ENCODE measurements at regions not wholly inside any gene's neighbourhood (a gene's known extent, or its start where the extent isn't known, plus 50 kb on each side); places are given as distances from the start of the nearest gene placed in this dataset.

DNA sequence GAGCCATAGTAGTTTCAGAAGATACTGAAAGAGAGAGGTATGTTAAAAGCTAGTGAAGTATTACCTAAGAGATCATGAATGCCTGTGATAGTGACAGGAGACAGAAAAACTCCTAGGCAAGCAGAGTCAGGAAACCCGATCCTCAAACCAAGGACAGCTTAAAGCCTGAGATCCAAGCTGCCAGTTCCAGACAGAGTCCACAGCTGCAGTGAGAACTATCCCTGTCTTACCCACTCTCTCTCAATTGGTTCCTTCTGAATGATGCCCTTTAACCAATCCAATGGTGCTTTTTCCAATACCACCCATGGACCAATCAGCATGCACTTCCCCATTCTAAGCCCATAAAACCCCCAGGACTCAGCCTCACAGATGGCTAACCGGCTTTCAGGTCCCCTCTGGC lies 90.4 kb upstream of the PCDH10 start:
- no peak for DNase-seq (ENCODE audit: low read depth)

- no peak for DNase-seq (ENCODE audit: low read depth)
These were observed 90.0 kb upstream of the PCDH10 start for GRCh38 chr4:133059117-133059516.

GRCh38 chr4:133062851-133063250 lies 86.2 kb upstream of the PCDH10 start:
- no peak for DNase-seq (ENCODE audit: low read depth)

- no peak for DNase-seq (ENCODE audit: low read depth)
These were observed 81.0 kb upstream of the PCDH10 start for GRCh38 chr4:133068083-133068482.

- no peak for DNase-seq (ENCODE audit: low read depth)
These were observed 67.8 kb upstream of the PCDH10 start for GRCh38 chr4:133081246-133081645.

- no peak for DNase-seq (ENCODE audit: low read depth)
These were observed 64.7 kb upstream of the PCDH10 start for GRCh38 chr4:133084421-133084820.

DNA sequence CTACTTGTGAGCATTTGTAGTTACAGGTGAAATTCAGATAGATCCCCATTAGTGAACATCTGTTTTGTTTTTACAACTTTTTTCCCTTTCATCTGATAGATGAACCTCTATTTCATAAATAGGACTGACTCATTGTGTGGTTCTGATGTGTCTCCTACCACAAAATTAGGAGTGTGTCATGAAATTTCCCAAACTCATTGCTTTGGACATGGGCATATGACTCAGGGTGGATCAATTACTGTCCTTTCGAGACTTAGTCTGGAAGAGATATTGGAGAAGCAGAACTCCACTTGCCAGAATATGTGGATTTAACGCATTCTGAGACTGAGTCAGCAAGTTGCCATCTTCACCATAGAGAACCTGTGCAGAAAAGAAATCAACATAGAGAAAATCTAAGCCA lies 53.5 kb upstream of the PCDH10 start:
- DNase-seq (ENCODE audit: low read depth) = peak; percentile 6

DNA sequence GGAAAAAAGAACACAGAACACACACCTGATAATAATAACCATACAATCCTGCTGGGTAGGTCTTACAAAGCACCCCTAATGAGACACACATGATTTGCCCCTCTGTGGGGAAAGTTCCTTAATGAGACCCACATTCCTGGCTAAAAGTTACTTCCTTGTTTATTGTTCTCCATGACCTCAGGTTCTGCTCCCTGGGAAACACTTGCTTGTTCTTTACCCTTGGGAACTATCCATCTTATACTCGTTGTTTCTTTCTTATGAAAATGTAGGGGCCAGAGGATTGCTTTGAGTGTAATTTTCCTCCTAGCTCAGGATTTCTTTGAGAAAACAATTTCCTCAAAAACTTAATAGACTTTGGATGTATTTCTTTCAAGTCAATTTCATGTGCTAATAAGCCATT lies 52.1 kb upstream of the PCDH10 start:
- no peak for DNase-seq (ENCODE audit: low read depth)

Measured in stromal cell of bone marrow (primary cell).